GM12864 (cell line): ENCODE measurements at regions not wholly inside any gene's neighbourhood (a gene's known extent, or its start where the extent isn't known, plus 50 kb on each side); places are given as distances from the start of the nearest gene placed in this dataset.

Experiments
- DNase-seq: peaks from one replicate; pipeline ENCODE4 v3.0.0-alpha.2; 2011; ENCODE audit warnings: low read depth
- H3K4me3 ChIP-seq: 2 replicates; pipeline ENCODE4 v1.5.1; 2011; ENCODE audit warnings: mild to moderate bottlenecking, low read depth, low read length, control low read depth
- CTCF ChIP-seq: IDR thresholded peaks from 2 replicates; pipeline ENCODE4 v1.5.1; 2011; ENCODE audit warnings: low read depth, mild to moderate bottlenecking, moderate library complexity, low read length, control low read depth, inconsistent platforms; ENCODE audit errors: missing control alignments

- no peak for TF ChIP-seq CTCF
Observed at GRCh38 chr14:42173206-42173605, 566.5 kb downstream of the LRFN5 start.

GRCh38 chr14:42172304-42172703 is 565.6 kb downstream of the LRFN5 start:
- no peak for DNase-seq
- TF ChIP-seq CTCF, result no peak
- H3K4me3 ChIP-seq, result no peak overlapping the region

More at GRCh38 chr14:42173206-42173605, 566.5 kb downstream of the LRFN5 start:
- DNase-seq, result no peak
- H3K4me3 ChIP-seq, result no peak overlapping the region

GRCh38 chr14:42163136-42163535 is 556.5 kb downstream of the LRFN5 start:
- DNase-seq, result no peak
- TF ChIP-seq CTCF, result no peak

GRCh38 chr14:42159138-42159537 is 552.5 kb downstream of the LRFN5 start:
- H3K4me3 ChIP-seq, result no peak overlapping the region
- no peak for TF ChIP-seq CTCF
- DNase-seq, result no peak

More at GRCh38 chr14:42163136-42163535, 556.5 kb downstream of the LRFN5 start:
- H3K4me3 ChIP-seq, result no peak overlapping the region

GRCh38 chr14:42149609-42150261 is 543.1 kb downstream of the LRFN5 start:
- H3K4me3 ChIP-seq, result no peak overlapping the region
- DNase-seq, result no peak
- TF ChIP-seq CTCF, result no peak

GRCh38 chr14:42145766-42146165 is 539.1 kb downstream of the LRFN5 start:
- DNase-seq, result no peak
- no peak overlapping the region for H3K4me3 ChIP-seq
- TF ChIP-seq CTCF, result no peak

- no peak for TF ChIP-seq CTCF
- no peak for DNase-seq
- H3K4me3 ChIP-seq, result no peak overlapping the region
Observed at GRCh38 chr14:42143114-42143513, 536.4 kb downstream of the LRFN5 start.
